Endothelial cell of umbilical vein (primary cell): ENCODE measurements at regions not wholly inside any gene's neighbourhood (a gene's known extent, or its start where the extent isn't known, plus 50 kb on each side); places are given as distances from the start of the nearest gene placed in this dataset.

Source experiments
- BruUV-seq: library from RNA; stranded (reverse); fragments of 400-500 nt; replicated peaks from 2 replicates; lab custom pipeline; 2021; lab: Mats Ljungman, UMichigan
- CTCF ChIA-PET: fragments of 300-600, 350-600 bp; sonication (Branson Sonifier 250); formaldehyde crosslinking; loops from one replicate; lab custom pipeline; 2021; ENCODE audit warnings: antibody characterized with exemption, inconsistent platforms; lab: Charles Lee
- POLR2A ChIA-PET: fragments of 300-600, 350-600 bp; sonication (Branson Sonifier 250); formaldehyde crosslinking; loops from one replicate; lab custom pipeline; 2021; ENCODE audit warnings: antibody characterized with exemption, inconsistent platforms; lab: Charles Lee
- DNase-seq: peaks from one replicate; pipeline ENCODE4 v3.0.0-alpha.2; 2011; ENCODE audit warnings: low read depth, low spot score
- FAIRE-seq: peaks from 2 replicates; lab custom pipeline; 2011; peaks lifted over from hg19 to GRCh38; lab: Jason Lieb, UNC
- H2AFZ ChIP-seq: 2 replicates; pipeline ENCODE4 v1.6.0; 2012; ENCODE audit warnings: low read depth, low read length, control low read depth, inconsistent platforms
- H3K27ac ChIP-seq: 2 replicates; pipeline ENCODE4 v1.5.1; 2011; ENCODE audit warnings: low read depth, mild to moderate bottlenecking, control low read depth, low read length, moderate library complexity; ENCODE audit not compliant: insufficient read depth
- H3K27me3 ChIP-seq, 2 experiments: 2 replicates each; pipeline versions ENCODE4 v1.6.0 to v1.6.1; 2011; ENCODE audit warnings: low read length in 2 of 2, mixed read lengths in 1 of 2; ENCODE audit not compliant: control insufficient read depth in 2 of 2, insufficient read depth in 2 of 2
- H3K36me3 ChIP-seq, 2 experiments: 2 replicates in 1 of 2; 3 replicates in 1 of 2; pipeline ENCODE4 v1.5.1; 2011; ENCODE audit warnings: low read length in 2 of 2, mild to moderate bottlenecking in 1 of 2, moderate library complexity in 1 of 2; ENCODE audit not compliant: control insufficient read depth in 2 of 2, insufficient read depth in 2 of 2; ENCODE audit errors: extremely low read depth in 1 of 2
- H3K4me1 ChIP-seq: 3 replicates; pipeline ENCODE4 v1.5.1; 2011; ENCODE audit warnings: mild to moderate bottlenecking, low read length; ENCODE audit not compliant: control insufficient read depth, insufficient read depth; ENCODE audit errors: extremely low read depth
- H3K4me2 ChIP-seq: 2 replicates; pipeline ENCODE4 v1.6.1; 2011; ENCODE audit warnings: low read length, control low read depth, mixed read lengths; ENCODE audit not compliant: insufficient read depth
- H3K4me3 ChIP-seq, 3 experiments: fragments of 200-600 bp in 1 of 3; sonication (generic), shearing (Covaris generic) in 1 of 3; replicated peaks in 1 of 3; 2 replicates each; pipeline ENCODE4 v1.5.1; 2011 to 2016; ENCODE audit warnings: control low read depth in 3 of 3, low read length in 3 of 3, mild to moderate bottlenecking in 2 of 3, inconsistent platforms in 1 of 3, low read depth in 1 of 3, moderate library complexity in 1 of 3; ENCODE audit not compliant: insufficient read depth in 1 of 3
- H3K79me2 ChIP-seq: 2 replicates; pipeline ENCODE4 v1.6.0; 2012; ENCODE audit warnings: low read length, inconsistent platforms; ENCODE audit not compliant: control insufficient read depth, insufficient read depth
- H3K9ac ChIP-seq: replicated peaks from 2 replicates; pipeline ENCODE3; 2011; ENCODE audit warnings: low read length, control low read depth; ENCODE audit not compliant: insufficient read depth; ENCODE audit errors: extremely low read depth
- H3K9me1 ChIP-seq: replicated peaks from 3 replicates; pipeline ENCODE4 v1.6.0; 2011; ENCODE audit warnings: mild to moderate bottlenecking, low read length; ENCODE audit not compliant: control insufficient read depth, insufficient read depth; ENCODE audit errors: extremely low read depth
- H3K9me3 ChIP-seq: replicated peaks from 2 replicates; pipeline ENCODE4 v1.5.1; 2012; ENCODE audit warnings: low read length, inconsistent platforms; ENCODE audit not compliant: control insufficient read depth, insufficient read depth
- H4K20me1 ChIP-seq: replicated peaks from 2 replicates; pipeline ENCODE3; 2011; ENCODE audit warnings: mild to moderate bottlenecking, low read length; ENCODE audit not compliant: control insufficient read depth, insufficient read depth; ENCODE audit errors: extremely low read depth
- CTCF ChIP-seq, 2 donors: IDR thresholded peaks; 1 replicate in 1 of 2; 2 replicates in 1 of 2; pipeline ENCODE4 v1.5.1; 2011; ENCODE audit warnings: low read length in 2 of 2, mild to moderate bottlenecking in 2 of 2, moderate library complexity in 2 of 2, control low read depth in 1 of 2, inconsistent platforms in 1 of 2, low read depth in 1 of 2; ENCODE audit not compliant: insufficient read depth in 1 of 2; ENCODE audit errors: extremely low read depth in 1 of 2
- EZH2 ChIP-seq: IDR thresholded peaks from 2 replicates; pipeline ENCODE4 v1.6.1; 2012; ENCODE audit warnings: borderline replicate concordance, low read depth, mild to moderate bottlenecking, moderate library complexity, low read length, inconsistent platforms; ENCODE audit not compliant: severe bottlenecking
- FOS ChIP-seq: IDR thresholded peaks from 2 replicates; pipeline ENCODE4 v1.6.1; 2011; ENCODE audit warnings: mild to moderate bottlenecking, low read length, moderate library complexity, borderline replicate concordance; ENCODE audit not compliant: insufficient read depth
- GATA2 ChIP-seq: IDR thresholded peaks from 2 replicates; pipeline ENCODE4 v1.7.0; 2011; ENCODE audit warnings: low read depth, mild to moderate bottlenecking, moderate library complexity, mixed read lengths, low read length; ENCODE audit not compliant: insufficient read length, insufficient read depth
- JUN ChIP-seq: IDR thresholded peaks from 2 replicates; pipeline ENCODE4 v1.6.1; 2011; ENCODE audit warnings: borderline replicate concordance, low read depth; ENCODE audit not compliant: insufficient read length, insufficient read depth
- MAX ChIP-seq: IDR thresholded peaks from 2 replicates; pipeline ENCODE4 v1.6.1; 2011; ENCODE audit not compliant: insufficient read depth, insufficient read length
- MYC ChIP-seq: IDR thresholded peaks from one replicate; pipeline ENCODE4 v1.6.1; 2011; ENCODE audit warnings: mild to moderate bottlenecking, low read depth, low read length
- POLR2A ChIP-seq: IDR thresholded peaks from 2 replicates; pipeline ENCODE4 v1.6.1; 2012; ENCODE audit warnings: low read depth, mild to moderate bottlenecking, control low read depth, low read length
- POLR2AphosphoS5 ChIP-seq: IDR thresholded peaks from 2 replicates; pipeline ENCODE4 v1.6.1; 2012; ENCODE audit warnings: low read depth, mild to moderate bottlenecking, control low read depth, low read length, moderate library complexity; ENCODE audit not compliant: insufficient read depth
- dilution Hi-C: fragments of 300-500 bp; cut with MboI; formaldehyde crosslinking; loops from one replicate; pipeline ENCODE4 v1.15.0; 2019; ENCODE audit warnings: low sequenced_read_pairs; ENCODE audit not compliant: extremely low pct_ligation_motif_present
- intact Hi-C: fragments of 100-400 bp; cut with micrococcal nuclease; formaldehyde crosslinking; loops from one replicate; pipeline ENCODE4 v1.10.0; 2022

- ChIA-PET POLR2A (no interaction called here), CTCF (no interaction called here)
- Histone ChIP-seq H3K4me3 (no peak overlapping the region), H3K4me2 (no peak overlapping the region), H3K79me2 (no peaks in the 10 kb centered on the region), H3K27ac (no peak overlapping the region), H3K36me3 (no peaks in the 10 kb centered on the region), H2AFZ (no peak overlapping the region), H3K9me1 (no peaks in the 10 kb centered on the region), H4K20me1 (no peaks in the 10 kb centered on the region), H3K9me3 (no peaks in the 10 kb centered on the region), H3K9ac (no peak overlapping the region), H3K27me3 (no peaks in the 10 kb centered on the region), H3K4me1 (peaks cover 9% of the 10 kb centered on the region)
- intact Hi-C loops = no loop called here
- BruUV-seq = no TSS peak
- FAIRE-seq (no peak), DNase-seq (no peak)
- dilution Hi-C loops = no loop called here
- no peak for TF ChIP-seq EZH2
- TF ChIP-seq FOS = no peak
- TF ChIP-seq GATA2 = no peak
- TF ChIP-seq JUN = no peak
- no peak for TF ChIP-seq MYC
- TF ChIP-seq POLR2A = no peak
- TF ChIP-seq POLR2AphosphoS5 = no peak
- no peak for TF ChIP-seq CTCF (IDR thresholded peaks at IDR 0.05; ENCODE audit: extremely low read depth in 1 of 2, insufficient read depth in 1 of 2, low read depth in 1 of 2, low read length in 2 of 2)
- TF ChIP-seq MAX = no peak
Measured at GRCh38 chr17:65356536-65356935, 204.9 kb downstream of the AXIN2 start.
